GM10266 (cell line): ENCODE measurements at regions not wholly inside any gene's neighbourhood (a gene's known extent, or its start where the extent isn't known, plus 50 kb on each side); places are given as distances from the start of the nearest gene placed in this dataset.

Experiments
- DNase-seq: peaks from one replicate; pipeline ENCODE4 v3.0.0; 2012; ENCODE audit errors: extremely low spot score
- TF ChIP-seq, protein P1 (sequence below): IDR thresholded peaks from 2 replicates; pipeline ENCODE4 v1.5.1; 2012; ENCODE audit warnings: mild to moderate bottlenecking, low read depth; ENCODE audit not compliant: control insufficient read depth, insufficient read depth; ENCODE audit errors: missing control alignments

DNA sequence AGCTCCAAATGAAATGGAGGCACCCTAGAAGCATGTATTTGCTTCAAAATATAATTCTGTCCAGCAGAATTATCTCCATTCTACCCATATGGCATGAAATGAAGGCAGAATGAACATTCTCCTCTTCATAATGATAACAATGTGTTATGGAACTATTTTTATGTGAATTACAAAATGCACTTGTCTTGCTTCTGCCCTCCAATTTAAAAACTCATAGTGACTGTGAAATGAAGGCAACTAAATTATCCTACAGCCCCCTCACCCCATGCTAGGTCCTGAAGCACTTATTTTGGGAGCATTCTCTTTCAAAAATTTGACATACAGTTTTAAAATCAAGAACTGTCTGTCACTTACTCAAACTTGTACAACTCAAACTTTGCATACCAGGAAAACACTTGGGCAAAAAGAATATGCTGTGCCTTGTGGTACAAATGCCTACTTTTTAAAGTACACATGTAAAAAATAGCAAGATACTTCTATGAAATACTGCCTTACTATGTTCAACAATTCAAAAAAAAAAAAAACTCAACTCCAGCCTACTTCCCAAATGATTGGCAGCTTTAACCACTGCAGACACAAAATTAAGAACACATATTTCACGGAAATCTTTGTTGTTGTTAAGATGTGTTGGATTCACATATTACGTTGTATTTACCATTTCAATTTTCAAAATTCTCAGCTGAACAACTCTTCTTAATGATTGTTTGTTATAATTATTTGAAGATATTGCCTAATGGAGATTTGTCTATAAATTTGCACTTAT, 213.3 kb upstream of the NFIA start:
- TF ChIP-seq, protein P1, sequence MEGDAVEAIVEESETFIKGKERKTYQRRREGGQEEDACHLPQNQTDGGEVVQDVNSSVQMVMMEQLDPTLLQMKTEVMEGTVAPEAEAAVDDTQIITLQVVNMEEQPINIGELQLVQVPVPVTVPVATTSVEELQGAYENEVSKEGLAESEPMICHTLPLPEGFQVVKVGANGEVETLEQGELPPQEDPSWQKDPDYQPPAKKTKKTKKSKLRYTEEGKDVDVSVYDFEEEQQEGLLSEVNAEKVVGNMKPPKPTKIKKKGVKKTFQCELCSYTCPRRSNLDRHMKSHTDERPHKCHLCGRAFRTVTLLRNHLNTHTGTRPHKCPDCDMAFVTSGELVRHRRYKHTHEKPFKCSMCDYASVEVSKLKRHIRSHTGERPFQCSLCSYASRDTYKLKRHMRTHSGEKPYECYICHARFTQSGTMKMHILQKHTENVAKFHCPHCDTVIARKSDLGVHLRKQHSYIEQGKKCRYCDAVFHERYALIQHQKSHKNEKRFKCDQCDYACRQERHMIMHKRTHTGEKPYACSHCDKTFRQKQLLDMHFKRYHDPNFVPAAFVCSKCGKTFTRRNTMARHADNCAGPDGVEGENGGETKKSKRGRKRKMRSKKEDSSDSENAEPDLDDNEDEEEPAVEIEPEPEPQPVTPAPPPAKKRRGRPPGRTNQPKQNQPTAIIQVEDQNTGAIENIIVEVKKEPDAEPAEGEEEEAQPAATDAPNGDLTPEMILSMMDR: no peak
- DNase-seq: no peak

DNA sequence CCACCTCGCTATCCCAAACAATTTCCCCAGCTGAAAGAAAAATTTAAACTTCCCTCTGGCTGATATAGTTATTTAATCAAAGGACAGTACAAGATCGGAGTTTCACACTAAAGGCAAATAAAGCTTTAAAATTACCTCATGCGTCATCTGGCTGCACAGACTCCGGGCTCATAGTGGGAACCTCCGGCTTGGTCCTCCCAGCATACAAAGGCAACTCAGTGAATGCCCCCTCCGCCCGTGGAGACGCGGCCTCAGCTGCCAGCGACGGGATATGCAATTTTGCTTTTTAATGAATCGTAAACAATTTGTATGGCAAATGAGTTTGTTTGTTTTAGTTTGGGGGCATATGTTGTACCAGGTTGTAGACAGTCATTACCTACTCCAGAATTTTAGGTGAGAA, 214.6 kb upstream of the NFIA start:
- no peak for DNase-seq
- TF ChIP-seq, protein P1: no peak

DNA sequence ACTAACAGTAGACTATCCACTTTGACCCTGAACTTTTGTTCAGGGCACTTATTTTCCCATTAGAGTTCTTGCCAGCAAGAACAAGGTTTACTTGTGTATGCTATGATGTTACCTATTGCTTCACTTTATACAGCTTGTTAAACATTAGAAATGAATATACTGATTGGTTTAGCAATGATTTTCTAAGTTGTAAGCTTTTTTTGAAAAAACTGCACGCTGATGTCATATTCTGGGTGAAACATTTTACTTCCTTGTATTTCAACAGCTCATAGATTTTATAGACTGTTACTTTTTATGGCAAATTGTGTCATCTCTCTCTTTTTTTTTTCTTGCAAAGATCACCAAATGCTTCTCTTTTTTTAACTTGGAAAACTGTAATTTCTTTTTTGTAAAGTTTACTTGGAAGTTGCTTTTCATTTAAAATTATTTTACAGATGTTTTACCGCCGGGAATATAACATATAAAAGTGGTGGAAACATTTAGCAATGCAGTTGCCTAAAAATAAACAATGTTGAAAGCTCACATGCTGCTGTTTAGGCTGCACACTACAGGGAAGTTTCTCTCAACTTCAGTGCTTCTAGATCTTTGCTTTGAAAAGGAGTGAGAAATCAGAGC, 215.3 kb upstream of the NFIA start:
- DNase-seq: no peak

DNA sequence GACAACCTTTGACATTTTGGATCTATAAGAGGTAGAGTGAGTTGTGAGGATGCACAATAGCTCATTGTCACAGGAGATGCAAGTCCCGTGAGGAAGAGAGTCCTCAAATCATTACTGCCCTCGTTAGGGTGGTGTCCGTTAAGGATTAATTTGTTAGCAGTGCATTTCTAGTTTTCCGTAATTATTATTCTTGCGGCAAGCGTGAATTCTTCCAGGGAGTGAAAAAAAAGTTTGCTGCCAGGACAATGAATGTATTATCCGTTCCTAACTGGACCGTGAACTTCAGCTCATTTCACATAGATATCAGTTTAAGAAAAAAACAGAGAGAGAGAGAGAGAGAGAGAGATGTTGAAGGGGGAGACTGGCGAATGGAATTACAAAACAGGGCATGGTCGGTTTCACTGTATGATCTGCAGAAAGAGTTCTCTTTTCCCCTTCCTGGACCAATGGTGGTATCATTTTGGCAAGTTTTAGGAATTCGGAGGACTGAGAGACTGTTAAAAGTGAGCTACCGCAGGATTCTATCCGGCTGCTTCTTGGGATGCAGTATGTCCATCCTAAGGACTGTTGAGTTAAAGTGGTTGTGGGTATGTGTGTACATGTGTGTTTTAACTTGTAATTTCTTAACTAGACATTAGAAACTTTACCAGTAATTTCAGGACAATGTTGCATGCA, 216.0 kb upstream of the NFIA start:
- TF ChIP-seq, protein P1: no peak
- DNase-seq: no peak

More for the DNA sequence above, 215.3 kb upstream of the NFIA start:
- TF ChIP-seq, protein P1: no peak

DNA sequence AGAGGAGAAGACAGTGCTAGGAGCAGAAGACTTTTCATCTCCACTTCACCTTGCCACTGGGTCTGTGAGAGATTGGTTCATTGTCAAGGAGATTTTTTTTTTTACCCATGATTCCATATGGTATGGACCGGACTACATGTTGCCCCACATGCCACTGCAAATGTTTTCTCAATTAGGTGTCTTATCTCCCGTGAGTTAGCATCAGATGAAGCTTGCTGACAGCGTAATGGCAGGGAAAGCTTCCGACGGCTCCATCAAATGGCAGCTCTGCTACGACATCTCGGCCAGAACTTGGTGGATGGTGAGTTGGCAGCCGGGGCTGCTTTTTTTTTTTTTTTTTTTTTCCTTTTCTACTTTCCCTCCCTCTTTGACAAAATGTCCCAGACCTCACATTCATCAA, 217.2 kb upstream of the NFIA start:
- TF ChIP-seq, protein P1: no peak
- no peak for DNase-seq

DNA sequence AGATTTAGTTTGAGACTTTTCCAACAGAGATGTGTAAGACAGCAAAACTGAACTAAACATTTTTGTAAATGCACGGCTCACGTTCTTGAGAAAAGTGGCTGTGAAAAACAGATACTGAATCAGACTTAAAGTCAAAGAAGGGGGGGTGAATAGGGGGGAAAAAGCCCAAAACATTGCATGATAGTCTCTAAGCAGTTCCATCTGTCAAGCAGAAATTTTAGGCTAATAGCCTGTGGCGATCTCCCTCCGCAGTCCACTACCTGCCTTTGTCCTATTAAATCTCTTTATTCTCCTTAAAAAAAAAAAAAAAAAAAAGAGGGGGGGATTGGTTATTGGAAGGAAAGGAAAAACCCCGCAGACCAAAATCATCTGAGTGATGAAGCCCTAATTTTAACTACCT, 217.6 kb upstream of the NFIA start:
- DNase-seq: no peak

DNA sequence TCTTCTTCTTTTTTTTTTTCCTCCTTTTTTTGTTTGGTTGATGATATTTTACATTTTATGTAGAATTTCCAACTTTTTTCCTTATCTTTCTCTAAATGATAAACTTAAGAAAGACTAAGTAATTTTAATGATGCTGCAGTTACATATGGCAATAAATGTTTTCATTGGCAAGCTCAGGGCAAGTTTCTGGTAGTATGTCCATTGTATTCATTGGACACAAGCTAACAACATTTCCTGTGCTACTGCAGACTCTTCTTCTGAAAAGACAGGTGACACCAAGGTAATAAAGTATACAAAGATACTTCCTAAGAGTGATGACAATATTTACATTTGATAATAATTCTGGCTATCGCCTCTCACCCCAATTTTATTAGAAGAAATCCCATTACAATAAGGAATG, 219.2 kb upstream of the NFIA start:
- TF ChIP-seq, protein P1: no peak
- DNase-seq: no peak

More for the DNA sequence above, 217.6 kb upstream of the NFIA start:
- TF ChIP-seq, protein P1: no peak
